ENCODE measurements at regions not wholly inside any gene's neighbourhood (a gene's known extent, or its start where the extent isn't known, plus 50 kb on each side); places are given as distances from the start of the nearest gene placed in this dataset.
"Not testable (repeated sequence)": the region's sequence is repeated elsewhere in the genome, so short reads cannot be mapped to it uniquely, and the experiment has no call there.

DNA sequence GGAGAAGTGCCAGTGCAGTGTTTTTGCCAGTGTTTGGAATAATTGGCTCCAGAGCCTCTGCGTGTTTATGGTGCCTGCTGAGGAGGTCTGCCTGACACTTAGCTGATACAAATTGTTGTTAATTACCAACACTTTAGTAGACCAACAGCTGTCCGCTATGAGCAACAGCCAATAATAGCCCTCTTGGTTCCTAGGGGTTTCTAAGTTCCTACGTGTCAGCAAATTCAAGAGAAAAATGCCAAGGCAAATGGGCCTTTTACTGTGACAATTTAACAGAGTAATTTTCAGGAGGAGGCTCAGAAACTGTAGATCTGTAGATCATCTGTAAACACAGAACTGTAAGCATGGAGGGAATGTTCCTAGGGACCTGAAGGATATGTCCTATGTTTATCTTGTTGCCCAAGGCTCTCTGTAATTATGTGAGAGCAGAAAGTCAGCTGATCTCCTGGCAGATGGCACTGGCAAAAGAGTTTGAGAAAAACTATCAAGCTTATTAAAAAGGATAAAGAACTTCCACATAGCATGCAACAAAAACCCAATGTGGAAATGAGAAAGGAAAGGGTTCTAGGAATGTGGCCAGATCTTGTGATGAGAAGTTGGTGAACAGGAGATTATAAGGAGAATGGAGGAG, 157.7 kb downstream of the GJA1 start:
- intact Hi-C loops (cut with DNase I; ENCODE audit: low total_unique reads) = no loop called here
- no peak for DNase-seq
- Histone ChIP-seq H3K4me1 (peaks cover 0 to 4% of the 10 kb centered on the region in 2 donors), H3K4me3 (no peak overlapping the region), H3K27ac (no peak overlapping the region), H3K9me3 (no peaks in the 10 kb centered on the region), H3K27me3 (no peaks in the 10 kb centered on the region), H3K36me3 (no peaks in the 10 kb centered on the region)
- no peak for ATAC-seq
- in situ Hi-C loops (cut with MboI; ENCODE audit: low sequenced_read_pairs in 4 of 4) = no loop called here
- no peak for TF ChIP-seq POLR2A (IDR thresholded peaks at IDR 0.05)
- no peak for TF ChIP-seq CTCF (IDR thresholded peaks at IDR 0.05 in 4 of 5, conservative IDR thresholded peaks at IDR 0.05 in 1 of 5)

DNA sequence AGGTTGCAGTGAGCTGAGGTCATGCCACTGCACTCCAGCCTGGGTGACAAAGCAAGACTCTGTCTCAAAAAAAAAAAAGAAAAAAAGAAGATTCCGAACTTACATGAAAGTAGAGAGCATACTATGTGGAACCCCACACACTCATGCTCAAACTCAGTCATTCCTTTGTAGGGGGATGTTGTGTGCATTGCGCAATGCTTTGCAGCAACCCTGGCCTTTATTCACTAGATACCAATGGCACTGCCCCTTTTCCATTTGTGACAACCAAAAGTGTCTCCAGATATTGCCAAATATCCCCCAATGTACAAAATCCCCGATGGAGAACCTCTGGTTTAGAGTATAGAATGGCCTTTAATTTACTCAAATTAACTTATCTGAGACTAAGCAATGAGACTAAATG, 158.6 kb downstream of the GJA1 start:
- TF ChIP-seq POLR2A (IDR thresholded peaks at IDR 0.05) = no peak
- TF ChIP-seq CTCF (IDR thresholded peaks at IDR 0.05 in 4 of 5, conservative IDR thresholded peaks at IDR 0.05 in 1 of 5) = no peak

GRCh38 chr6:121595646-121596045, 160.2 kb downstream of the GJA1 start:
- Histone ChIP-seq H3K27me3 (no peaks in the 10 kb centered on the region), H3K4me3 (no peak overlapping the region), H3K9me3 (no peaks in the 10 kb centered on the region), H3K4me1 (peaks cover 0 to 4% of the 10 kb centered on the region in 2 donors), H3K27ac (no peak overlapping the region), H3K36me3 (no peaks in the 10 kb centered on the region)
- in situ Hi-C loops (cut with MboI; ENCODE audit: low sequenced_read_pairs in 4 of 4) = no loop called here
- DNase-seq = no peak
- ATAC-seq = no peak
- TF ChIP-seq POLR2A (IDR thresholded peaks at IDR 0.05) (no peak), CTCF (IDR thresholded peaks at IDR 0.05 in 4 of 5, conservative IDR thresholded peaks at IDR 0.05 in 1 of 5) (no peak)
- intact Hi-C loops (cut with DNase I; ENCODE audit: low total_unique reads) = no loop called here

More for the DNA sequence above, 158.6 kb downstream of the GJA1 start:
- peaks cover 0 to 4% of the 10 kb centered on the region in 2 donors for H3K4me1 ChIP-seq
- no peaks in the 10 kb centered on the region for H3K9me3 ChIP-seq
- DNase-seq (no peak), ATAC-seq (no peak)
- no peak overlapping the region for H3K4me3 ChIP-seq
- in situ Hi-C loops (cut with MboI; ENCODE audit: low sequenced_read_pairs in 4 of 4) (no loop called here), intact Hi-C loops (cut with DNase I; ENCODE audit: low total_unique reads) (no loop called here)
- H3K36me3 ChIP-seq = no peaks in the 10 kb centered on the region
- no peaks in the 10 kb centered on the region for H3K27me3 ChIP-seq
- H3K27ac ChIP-seq = no peak overlapping the region

- in situ Hi-C loops (cut with MboI; ENCODE audit: low sequenced_read_pairs in 4 of 4) (no loop called here), intact Hi-C loops (cut with DNase I; ENCODE audit: low total_unique reads) (no loop called here)
- no peak overlapping the region for H3K4me3 ChIP-seq
- DNase-seq (no peak), ATAC-seq (no peak)
- no peaks in the 10 kb centered on the region for H3K9me3 ChIP-seq
- H3K27ac ChIP-seq = no peak overlapping the region
- H3K27me3 ChIP-seq = no peaks in the 10 kb centered on the region
- H3K4me1 ChIP-seq = peaks cover 0 to 4% of the 10 kb centered on the region in 2 donors
- TF ChIP-seq POLR2A (IDR thresholded peaks at IDR 0.05) (no peak), CTCF (IDR thresholded peaks at IDR 0.05 in 4 of 5, conservative IDR thresholded peaks at IDR 0.05 in 1 of 5) (no peak)
- no peaks in the 10 kb centered on the region for H3K36me3 ChIP-seq
Measured at GRCh38 chr6:121596441-121596840, 161.0 kb downstream of the GJA1 start.

- Histone ChIP-seq H3K36me3 (no peaks in the 10 kb centered on the region), H3K4me1 (peaks cover 0 to 4% of the 10 kb centered on the region in 2 donors), H3K27ac (no peak overlapping the region), H3K9me3 (no peaks in the 10 kb centered on the region), H3K27me3 (no peaks in the 10 kb centered on the region), H3K4me3 (no peak overlapping the region)
- DNase-seq (no peak), ATAC-seq (no peak)
- in situ Hi-C loops (cut with MboI; ENCODE audit: low sequenced_read_pairs in 4 of 4) = no loop called here
- intact Hi-C loops (cut with DNase I; ENCODE audit: low total_unique reads) = no loop called here
- TF ChIP-seq CTCF (IDR thresholded peaks at IDR 0.05 in 4 of 5, conservative IDR thresholded peaks at IDR 0.05 in 1 of 5) (no peak), POLR2A (IDR thresholded peaks at IDR 0.05) (no peak)
Measured at GRCh38 chr6:121597654-121598053, 162.2 kb downstream of the GJA1 start.

DNA sequence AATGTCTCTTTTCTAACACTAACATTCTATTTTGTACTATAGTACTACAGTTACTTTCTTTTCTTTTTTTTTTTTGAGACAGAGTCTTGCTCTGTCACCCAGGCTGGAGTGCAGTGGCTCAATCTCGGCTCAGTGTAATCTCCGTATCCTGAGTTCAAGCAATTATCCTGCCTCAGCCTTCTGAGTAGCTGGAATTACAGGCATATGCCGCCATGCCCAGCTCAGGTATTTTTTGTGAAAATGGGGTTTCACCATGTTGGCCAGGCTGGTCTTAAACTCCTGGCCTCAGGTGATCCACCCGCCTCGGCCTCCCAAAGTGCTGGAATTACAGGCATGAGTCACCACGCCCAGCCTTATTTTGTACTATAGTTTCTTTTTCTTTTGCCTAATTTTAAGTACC, 163.9 kb downstream of the GJA1 start:
- intact Hi-C loops (cut with DNase I; ENCODE audit: low total_unique reads); in situ Hi-C loops (cut with MboI; ENCODE audit: low sequenced_read_pairs in 4 of 4): not testable (repeated sequence)

More for the DNA sequence above, 163.9 kb downstream of the GJA1 start:
- H3K4me3 ChIP-seq, ATAC-seq, H3K27me3 ChIP-seq, H3K9me3 ChIP-seq, H3K36me3 ChIP-seq, DNase-seq, H3K27ac ChIP-seq, H3K4me1 ChIP-seq: not testable (repeated sequence)
